ENCODE measurements at regions not wholly inside any gene's neighbourhood (a gene's known extent, or its start where the extent isn't known, plus 50 kb on each side); places are given as distances from the start of the nearest gene placed in this dataset.

DNA sequence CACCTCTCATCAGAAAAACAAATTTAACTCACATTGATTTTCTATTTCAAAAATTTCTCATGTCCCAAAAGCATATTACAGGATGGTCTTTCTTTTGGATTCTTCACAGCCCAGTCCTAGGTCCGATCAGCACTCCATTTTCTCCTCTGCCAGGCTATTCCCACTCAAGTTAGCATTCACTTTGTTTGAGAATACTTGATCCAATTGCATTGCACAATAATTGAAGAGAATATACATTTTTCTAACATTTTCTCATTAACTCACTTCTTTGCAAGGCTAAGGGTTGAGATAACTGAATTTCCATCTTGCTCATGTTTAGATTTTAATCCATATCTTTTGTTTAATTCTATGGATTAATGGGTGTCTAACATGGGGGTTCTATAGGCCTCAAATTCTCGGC, 716.1 kb downstream of the QKI start:
- DNase-seq = no peak

DNA sequence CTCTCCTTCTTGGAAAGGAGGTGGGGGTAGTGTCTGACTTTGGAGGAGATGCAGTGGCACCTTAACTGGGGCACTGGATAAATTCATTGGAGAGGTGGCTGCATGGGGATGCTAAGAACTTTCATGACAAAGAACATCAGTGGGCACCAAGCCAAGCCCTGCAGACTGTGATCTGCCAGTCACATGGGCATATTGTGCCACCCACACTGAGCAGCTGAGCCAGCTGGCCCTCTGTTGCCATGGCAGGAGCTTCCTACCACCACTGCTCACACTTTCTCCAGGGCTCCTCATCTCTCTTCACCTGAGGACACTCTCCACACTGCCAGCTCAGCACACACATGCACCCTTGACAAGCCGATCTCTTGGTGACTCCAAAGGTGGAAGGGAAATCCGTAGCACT, 715.6 kb downstream of the QKI start:
- no peak for DNase-seq

DNA sequence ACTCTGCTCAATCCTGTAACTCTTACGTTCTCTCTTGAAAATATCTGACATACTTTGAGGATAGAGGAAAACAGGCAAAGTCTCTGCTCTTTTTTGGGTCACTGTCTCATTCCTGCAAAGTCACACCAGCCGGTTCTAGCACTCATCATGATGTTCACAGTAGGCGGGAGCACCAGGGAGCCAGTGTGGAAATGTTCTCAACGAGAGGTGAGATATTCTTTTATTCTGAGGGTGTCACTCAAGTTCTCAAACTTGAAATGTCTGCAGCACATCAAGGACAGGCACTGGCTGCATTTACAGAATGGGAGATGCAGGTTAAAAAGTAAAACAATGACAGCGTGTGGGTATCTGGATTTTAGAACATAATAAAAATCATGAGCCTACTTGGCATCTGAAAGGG, 714.7 kb downstream of the QKI start:
- no peak for DNase-seq

DNA sequence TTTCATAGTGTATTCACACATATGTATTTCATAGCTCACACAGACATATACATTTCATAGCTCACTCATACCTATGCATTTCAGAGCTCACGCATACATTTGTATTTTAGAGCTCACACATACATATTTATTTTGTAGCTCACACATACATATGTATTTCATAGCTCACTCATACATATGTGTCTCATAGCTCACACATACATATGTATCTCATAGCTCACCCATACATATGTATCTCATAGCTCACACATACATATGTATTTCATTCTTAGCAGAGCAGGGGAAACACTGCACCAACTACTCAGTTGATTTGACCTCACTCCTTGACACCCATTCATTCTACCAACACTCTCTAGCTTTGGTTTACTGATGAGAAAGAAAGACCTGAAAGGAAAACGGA, 713.6 kb downstream of the QKI start:
- no peak for DNase-seq

DNA sequence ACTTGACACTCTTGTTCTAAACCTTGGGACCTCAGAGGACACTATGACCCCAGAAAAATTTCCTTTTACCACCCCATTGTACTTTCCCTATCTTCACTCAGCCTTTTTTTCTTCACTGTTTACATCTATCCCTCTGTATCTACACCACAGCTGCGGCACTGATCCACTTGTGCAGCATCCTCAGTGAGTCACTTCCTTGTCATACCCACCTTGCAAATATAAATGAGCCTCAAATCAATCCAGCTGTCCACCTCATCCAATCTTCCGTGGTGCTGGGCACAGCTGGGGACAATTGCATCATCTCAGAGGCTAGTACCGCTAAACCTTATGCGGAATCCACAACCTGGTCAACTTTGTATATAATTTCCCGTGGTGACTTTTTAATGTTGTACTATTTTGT, 710.5 kb downstream of the QKI start:
- DNase-seq = no peak

DNA sequence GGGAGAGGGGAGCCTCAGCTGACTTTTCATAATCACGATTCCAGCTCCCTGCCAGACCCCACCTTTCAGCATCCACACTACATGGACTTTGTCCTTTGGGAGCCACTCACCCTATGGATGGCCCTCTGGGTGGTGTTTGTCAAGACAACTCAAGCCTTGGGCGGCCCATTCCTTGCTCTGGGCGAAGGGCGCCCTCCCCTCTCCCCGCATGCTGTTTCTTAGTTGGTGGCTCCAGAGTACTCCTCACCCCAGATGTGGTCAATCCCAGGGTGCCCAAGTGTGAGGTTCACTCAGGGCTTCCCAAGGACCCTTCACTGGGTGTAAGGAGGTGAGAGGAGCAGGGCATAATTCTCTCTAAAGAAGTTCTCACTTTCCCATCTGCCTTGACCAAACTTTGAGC, 710.0 kb downstream of the QKI start:
- no peak for DNase-seq

DNA sequence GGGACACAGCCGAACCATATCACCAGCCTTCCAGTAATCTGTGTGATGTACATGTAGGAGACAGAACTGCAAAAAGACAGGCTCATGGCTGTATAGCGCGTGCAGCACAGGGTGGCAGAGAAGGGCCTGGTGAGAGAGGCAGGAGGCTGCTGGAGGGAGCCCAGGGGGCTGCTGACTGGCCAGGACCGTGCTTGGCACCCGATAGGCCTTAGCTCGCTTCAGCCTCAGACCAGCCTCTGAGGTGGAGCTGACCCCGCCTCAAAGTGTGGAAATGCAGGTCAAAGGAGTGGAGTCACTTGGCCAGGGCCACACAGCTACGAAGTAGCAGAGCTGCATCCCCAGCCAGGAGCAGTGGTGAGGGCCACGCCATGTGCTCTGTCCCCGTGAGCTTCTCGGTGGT, 707.6 kb downstream of the QKI start:
- DNase-seq = no peak

DNA sequence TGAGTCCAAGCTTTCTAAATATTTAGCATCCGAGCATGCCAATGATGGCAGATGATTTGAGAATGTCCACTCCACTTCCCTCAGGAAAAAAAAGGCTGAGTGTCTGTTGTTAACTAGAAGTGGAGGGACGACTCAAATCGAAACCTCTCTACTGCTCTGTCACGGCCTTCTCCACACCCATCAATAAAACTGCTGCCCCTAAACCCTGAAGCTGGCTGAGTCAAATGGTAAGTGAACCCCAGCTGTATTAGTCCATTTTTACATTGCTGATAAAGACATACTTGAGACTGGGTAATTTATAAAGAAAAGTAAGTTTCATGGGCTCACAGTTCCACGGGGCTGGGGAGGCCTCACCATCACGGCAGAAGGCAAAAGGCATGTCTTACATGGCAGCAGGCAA, 707.0 kb downstream of the QKI start:
- DNase-seq = no peak

DNA sequence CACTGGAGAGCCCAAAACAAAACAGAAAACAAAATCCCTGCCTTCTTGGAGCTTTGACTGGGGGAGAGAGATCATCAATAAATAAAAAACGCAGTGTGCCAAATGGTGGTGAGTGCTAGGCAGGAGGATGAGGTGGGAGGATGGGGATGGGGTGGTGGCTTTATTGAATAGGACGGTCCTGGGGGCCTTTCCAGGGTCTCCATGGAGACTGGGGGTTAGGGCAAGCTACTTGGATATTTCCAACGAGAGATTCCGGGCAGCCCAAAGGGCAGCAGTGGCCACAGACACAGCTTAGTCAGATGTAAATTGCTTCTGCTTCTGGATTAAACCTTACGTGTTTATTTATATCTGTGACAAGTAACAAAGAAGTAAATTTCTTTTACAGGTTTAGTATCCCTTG, 700.1 kb downstream of the QKI start:
- DNase-seq = no peak

DNA sequence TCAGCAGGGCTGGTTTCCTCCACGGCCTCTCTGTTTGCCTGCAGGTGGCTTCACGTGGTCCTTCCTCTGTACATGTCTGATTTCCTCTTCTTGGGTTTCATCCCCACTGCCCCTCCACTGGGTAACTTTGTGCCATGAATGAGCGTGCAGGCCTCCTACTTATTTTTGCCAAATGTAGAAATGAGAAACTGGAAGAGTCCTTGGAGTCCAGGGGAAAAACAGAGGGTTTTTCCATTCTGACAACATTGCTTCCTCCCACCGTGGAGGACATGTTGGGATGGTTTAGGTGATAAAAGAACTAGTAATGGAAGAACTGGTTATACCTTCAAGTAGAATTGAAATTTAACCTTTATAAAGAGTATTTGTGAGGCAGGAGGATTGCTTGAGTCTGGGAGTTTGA, 699.5 kb downstream of the QKI start:
- no peak for DNase-seq

DNA sequence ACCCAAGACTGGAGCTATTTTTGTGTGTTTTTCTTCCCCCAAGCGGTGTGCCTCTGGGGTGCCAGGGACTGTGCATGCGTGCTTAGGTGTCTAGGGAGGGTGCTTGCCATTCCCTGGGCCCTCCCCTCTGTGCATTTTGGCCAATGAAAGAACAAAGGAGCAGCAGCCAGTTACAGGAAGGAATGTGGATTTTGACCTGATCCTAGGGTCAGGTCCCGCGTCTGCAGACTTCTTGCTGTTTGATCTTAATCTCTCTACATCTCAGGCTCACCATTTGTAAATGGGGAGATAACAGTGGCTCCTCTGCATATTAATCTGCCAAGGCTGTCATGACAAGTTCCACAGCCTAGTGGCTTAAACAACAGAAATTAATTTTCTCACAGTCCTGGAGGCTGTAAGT, 699.1 kb downstream of the QKI start:
- no peak for DNase-seq

DNA sequence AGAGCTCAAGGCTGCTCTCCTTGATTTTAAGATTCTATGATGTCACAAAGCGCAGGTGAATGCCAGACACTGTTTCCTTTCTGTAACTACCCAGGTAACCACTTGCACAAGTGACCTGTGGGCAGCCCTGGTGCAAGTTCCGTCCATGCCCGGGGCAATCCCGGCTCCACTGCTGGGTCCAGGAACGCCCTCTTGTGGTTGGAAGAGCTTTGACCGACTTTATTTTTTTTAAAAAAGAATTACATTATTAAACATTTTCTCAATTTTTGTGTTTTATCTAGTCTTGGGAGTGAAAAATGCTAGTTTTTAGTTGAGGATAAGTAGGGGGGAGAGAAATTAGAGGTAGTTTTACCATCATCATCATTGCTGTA, 695.2 kb downstream of the QKI start:
- peak; percentile 24 for DNase-seq

DNA sequence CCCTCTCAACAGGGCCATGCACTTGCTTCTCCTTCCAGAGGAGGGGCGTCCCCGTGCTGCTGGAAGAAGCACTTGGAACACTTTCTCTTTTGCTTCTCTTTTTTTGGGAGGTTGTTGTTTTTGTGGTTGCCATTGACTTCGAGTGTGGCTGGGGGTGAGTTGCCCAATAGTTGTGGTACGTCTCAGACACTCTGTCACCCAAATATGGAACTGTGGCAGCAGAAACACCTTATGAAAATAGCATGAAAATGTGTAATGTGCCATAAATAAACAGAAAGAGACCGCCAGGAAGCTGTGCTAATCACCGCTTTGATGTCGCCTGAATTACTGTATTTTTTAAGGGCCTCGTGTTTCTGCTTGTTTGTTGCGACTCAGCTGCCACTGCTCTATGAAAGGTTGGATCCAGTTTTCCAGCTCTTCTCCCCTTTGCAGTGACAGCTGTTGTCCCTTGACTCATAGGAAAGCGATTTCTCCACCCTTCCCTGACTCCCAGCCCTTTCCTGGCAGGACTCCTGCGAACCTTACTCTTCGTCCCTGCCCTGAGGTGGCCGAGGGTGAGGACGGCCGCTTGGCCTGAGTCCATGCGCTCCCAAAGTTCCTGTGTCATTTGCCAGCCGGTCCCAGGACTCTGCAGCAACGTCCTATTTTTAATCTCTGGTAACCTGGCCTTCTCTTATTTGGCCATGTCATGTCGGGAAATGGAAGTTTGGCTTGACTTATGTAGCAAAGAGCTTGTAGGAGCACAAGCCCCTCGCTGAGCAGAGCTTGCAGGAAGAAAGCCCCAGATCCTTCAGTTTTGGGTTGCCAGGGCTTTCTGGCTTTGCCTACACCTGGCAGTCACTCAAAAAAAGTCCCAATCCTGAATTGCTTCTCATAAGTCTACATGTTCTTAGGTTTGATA, 694.6 kb downstream of the QKI start:
- DNase-seq = peak; percentile 9

DNA sequence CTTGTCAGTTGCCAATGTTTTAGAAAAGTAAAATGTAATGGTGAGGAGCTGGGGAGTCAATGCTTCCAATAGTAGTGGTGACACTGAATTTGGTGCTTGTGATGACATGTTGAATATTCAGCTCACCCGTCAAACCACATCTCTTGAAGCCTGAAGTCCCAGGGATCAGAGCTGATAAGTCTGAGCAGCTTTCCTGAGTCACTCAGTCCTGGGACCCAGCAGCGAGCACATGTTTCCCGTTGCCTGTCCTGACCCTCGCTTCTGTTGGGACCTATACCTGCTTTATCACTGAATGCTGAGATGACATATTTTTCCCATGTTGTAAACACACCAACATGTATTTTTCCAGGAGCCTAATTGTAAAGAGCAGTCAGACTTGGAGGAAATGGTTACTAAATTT, 693.6 kb downstream of the QKI start:
- DNase-seq = no peak

DNA sequence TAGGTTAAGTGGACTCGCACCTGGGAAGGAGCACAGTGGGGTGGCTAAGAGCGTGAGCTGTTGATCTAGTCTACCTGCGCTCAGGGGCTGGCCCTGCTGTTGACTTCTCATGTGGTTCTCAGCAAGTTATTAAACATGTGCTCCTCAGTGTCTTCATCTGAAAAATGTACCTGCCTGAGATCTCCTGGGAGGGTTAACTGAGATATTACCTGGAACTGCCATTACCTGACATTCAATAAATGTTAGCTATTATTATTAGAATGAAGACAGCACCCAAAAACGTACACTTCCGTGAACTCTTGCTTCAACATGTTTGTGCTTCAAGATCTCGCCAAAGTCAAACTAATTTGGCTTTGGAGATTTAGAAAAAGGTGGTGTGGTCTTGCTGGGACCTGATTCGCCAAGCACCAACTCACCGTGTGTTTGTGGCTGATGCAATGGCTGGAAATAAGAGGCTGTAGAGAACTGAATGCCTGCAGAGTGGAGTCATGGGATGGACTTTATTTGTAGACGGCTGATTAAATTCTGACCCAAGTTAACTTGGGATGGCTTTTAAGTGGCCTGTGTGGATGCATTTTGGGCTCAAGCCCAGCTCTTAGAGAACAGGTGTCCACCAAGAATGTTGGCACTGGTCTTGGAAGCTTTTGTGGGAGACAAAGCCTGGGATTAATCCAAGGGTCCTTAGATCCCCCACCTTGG, 692.9 kb downstream of the QKI start:
- DNase-seq = no peak

DNA sequence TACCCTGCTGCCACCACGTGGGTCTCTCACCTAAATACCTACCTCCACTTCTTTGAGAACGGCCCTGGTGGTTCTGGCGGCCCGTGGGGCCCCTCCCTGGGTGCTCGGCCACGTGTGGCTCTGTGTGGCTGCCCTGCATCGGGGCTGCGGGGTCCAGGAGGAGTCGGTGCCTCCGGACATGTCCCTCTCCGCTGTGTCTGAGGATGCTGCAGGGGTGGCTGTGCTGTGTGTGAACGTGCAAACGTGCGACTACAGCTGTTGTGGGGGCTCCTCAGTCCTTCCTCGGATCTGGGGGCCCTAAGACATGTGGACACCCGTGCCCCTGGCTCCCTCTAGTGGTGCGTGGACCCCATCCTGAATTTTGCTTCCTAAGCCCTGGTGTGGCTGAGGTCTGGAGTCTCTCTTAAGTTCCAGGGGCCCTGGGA, 691.8 kb downstream of the QKI start:
- peak; percentile 40 for DNase-seq

DNA sequence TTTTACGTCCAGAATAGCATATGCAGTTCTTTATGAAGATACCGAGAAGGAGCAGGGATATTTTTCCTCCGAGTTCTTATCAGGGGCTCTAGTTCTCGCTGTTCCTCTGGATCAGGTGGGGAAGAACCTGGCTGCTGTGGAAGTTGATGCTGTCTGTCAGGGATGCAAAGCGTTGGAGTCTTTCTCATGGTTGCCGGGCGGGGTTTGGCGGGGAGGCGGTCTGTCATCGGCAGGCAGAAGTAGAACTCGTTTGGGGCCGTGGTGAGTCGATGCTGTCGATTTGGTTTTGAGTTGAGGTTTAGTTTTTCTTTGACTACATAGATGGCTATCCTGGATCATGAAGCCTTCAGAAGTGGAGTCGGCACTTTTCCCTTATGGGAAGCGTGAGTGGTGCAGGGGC, 691.2 kb downstream of the QKI start:
- no peak for DNase-seq

DNA sequence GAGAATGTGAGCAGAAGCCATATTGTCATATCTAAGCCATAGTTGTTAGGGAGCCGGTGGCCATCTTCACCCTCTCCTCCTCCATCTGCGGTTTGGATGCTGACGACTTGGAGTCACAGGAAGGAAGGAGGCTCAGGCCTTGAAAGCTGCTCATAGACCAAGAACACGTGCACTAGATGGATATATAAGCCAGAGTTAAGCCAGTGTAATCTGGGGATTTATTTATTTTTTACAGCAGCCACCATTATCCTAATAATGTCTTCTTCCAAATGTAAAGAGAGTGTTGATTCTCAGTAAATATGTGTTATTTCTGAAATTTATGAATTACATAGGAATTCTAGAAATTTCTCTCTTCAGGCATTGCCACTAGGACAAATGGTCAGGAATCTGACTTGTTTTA, 689.9 kb downstream of the QKI start:
- no peak for DNase-seq

DNA sequence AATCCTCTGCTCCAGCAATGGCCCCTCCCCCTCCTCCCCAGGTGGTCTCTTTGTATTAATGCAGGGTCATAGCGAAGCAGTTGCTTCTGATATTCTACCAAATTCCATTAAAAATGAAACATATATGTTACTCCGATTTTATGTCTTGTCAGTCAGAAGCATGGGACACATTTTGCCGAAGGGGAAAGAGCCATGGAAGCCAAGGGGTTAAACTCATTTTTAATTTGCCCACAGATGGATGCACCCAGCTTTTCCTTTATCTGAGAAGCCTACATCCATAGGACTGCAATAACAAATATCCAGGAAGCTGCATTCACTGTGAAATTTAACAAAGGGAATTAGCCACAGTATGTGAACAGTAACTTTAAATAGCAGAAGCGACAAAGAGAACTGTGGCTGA, 688.2 kb downstream of the QKI start:
- DNase-seq = no peak

DNA sequence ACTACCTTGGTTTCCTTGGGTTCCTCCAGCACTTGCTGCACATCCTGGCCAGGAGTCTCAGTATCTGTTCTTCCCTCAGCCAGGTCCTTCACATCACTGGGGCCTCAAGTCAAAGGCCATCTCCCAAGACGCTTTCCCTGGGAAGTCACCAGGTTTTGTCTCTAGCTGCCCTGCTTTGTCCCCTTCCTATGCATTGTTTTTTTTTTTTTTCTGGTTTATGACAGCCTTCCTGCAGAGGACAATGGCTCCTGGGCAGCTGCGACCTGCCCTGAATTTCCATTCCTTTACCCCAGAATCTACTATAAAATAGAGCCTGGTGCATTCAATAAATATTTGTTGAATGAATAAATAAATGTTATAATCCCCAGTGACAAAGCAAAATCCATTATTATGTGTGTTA, 687.3 kb downstream of the QKI start:
- no peak for DNase-seq

DNA sequence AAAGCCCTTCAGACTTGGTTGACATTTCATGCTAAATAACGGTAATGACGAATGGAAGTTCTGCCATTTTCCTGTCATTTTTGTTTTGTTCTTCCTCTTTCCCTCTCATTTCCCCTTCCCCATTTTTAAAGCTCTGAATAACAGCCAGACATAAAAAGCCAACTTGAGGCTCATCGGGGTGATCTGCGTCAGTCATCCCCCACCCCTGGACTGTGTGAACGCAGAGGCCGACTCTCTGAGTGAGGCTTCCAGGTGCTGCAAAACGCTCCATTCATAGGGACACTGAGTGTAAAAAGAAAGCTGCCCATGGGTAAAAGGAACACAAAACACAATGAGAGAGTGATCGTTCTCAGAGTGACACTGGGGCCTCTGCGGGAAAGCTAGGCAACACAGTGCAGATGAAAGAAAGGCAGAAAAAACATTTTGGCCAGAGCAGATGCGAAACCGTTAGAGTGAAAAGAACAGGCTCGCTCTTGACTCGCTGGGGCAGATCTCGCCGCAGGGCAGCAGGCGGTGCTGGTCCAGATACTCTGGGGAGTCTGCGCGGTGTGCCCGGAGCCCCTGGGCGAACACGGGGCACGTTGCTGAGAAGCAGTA, 684.8 kb downstream of the QKI start:
- DNase-seq = no peak

DNA sequence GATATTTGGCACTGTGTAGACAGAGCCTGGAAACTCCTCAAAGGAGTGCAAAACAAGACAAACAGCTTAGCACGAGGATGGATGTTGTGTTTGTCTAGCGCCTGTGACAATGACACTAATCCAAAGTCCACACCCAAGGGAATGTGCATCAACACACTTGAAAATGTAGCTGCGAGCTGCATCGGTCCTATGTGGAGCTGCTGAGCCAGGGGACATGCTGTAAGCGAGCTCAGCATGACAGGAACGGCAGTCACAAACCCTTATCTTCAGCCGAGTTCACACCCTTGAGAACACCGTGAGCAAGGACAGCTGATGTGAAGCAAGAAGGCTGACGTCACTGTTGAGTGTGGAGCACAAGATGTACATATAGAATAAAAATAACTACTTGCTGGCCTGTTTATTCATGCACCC, 684.3 kb downstream of the QKI start:
- no peak for DNase-seq

DNA sequence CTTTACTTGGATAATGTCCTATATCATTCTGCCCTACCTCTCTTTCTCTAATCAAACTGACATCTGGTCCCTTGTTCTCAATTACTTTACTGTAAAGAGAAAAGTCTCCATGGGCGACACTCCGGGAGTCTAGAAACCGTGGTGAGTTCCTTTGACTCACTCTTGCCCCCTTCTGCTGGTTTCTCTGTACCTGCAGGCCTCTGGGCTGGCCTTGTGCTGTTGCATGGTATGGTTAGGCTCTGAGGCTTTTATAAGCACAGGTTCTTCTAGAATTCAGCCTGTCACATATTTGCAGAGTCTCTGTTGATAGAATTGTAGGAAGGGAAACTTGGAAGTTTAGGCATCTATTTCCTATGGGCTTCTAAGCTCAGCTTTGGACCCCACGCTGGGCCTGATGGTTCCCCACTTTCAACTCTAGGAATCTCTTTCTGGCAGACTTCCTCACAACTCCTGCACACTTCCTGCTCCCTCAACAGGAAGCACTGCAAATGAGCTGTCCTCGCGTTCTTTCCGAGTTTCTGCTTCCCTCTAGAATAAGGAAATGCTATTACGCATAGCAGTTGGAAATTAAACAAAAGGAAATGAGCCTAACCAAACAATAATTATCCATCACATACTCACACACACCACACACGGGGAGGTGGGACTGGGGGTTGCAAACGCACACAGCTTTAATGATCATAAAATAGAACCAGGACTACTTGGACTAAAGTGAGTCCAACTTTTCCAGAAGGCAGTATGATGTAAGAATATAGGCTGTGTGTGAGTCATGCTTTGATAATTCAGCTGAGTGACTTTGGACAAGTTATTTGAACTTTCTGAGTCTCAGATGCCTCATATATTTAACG, 683.3 kb downstream of the QKI start:
- DNase-seq = peak; percentile 39

Measured in hematopoietic multipotent progenitor cell treated with erythropoietin and hydrocortisone succinate and interleukin-3 and kit ligand, for 8 days (in vitro differentiated cells).